ENCODE measurements at regions not wholly inside any gene's neighbourhood (a gene's known extent, or its start where the extent isn't known, plus 50 kb on each side); places are given as distances from the start of the nearest gene placed in this dataset.

- TF ChIP-seq POLR2A (IDR thresholded peaks at IDR 0.05): no peak
- TF ChIP-seq CTCF (IDR thresholded peaks at IDR 0.05): no peak
- no peak for TF ChIP-seq EP300 (IDR thresholded peaks at IDR 0.05)
These were observed 192.1 kb upstream of the ADAMTS5 start for GRCh38 chr21:27158967-27159366.
